Endodermal cell (in vitro differentiated cells): ENCODE measurements at regions not wholly inside any gene's neighbourhood (a gene's known extent, or its start where the extent isn't known, plus 50 kb on each side); places are given as distances from the start of the nearest gene placed in this dataset.

Experiments
- DNase-seq: peaks from one replicate; pipeline ENCODE4 v3.0.0-alpha.2; 2017
- H3K27ac ChIP-seq: 2 replicates; pipeline ENCODE4 v1.5.1; 2013; ENCODE audit warnings: mild to moderate bottlenecking, low read depth, low read length, moderate library complexity
- H3K27me3 ChIP-seq: 2 replicates; pipeline ENCODE4 v1.6.1; 2013; ENCODE audit warnings: mild to moderate bottlenecking, low read length, moderate library complexity; ENCODE audit not compliant: insufficient read depth, control insufficient read depth, poor library complexity, severe bottlenecking
- H3K36me3 ChIP-seq: 2 replicates; pipeline ENCODE4 v1.7.0; 2013; ENCODE audit warnings: mild to moderate bottlenecking, low read length, moderate library complexity; ENCODE audit not compliant: control insufficient read depth, insufficient read depth
- H3K4me1 ChIP-seq: one replicate; pipeline ENCODE4 v1.7.0; 2013; ENCODE audit warnings: low read length; ENCODE audit not compliant: control insufficient read depth, insufficient read depth
- H3K4me3 ChIP-seq: 2 replicates; pipeline ENCODE4 v1.5.1; 2013; ENCODE audit warnings: mild to moderate bottlenecking, low read length, moderate library complexity
- H3K9ac ChIP-seq: 2 replicates; pipeline ENCODE4 v1.6.1; 2013; ENCODE audit warnings: mild to moderate bottlenecking, low read length, moderate library complexity; ENCODE audit not compliant: poor library complexity, severe bottlenecking; ENCODE audit errors: extremely low read depth
- H3K9me3 ChIP-seq: 2 replicates; pipeline ENCODE4 v1.6.1; 2013; ENCODE audit warnings: mild to moderate bottlenecking, low read length, moderate library complexity; ENCODE audit not compliant: control insufficient read depth
- H3K27ac Mint-ChIP-seq: 2 replicates; pipeline ENCODE4 v1.8.0; 2020; ENCODE audit warnings: mixed read lengths
- H3K27me3 Mint-ChIP-seq: 2 replicates; pipeline ENCODE4 v1.8.0; 2021; ENCODE audit warnings: mild to moderate bottlenecking, mixed read lengths; ENCODE audit not compliant: insufficient read depth
- H3K36me3 Mint-ChIP-seq: 2 replicates; pipeline ENCODE4 v1.8.0; 2020; ENCODE audit warnings: low read depth, mixed read lengths
- H3K4me1 Mint-ChIP-seq: 2 replicates; pipeline ENCODE4 v1.8.0; 2020; ENCODE audit warnings: mixed read lengths
- H3K4me3 Mint-ChIP-seq: 2 replicates; pipeline ENCODE4 v1.8.0; 2020; ENCODE audit warnings: mild to moderate bottlenecking, moderate library complexity, mixed read lengths
- H3K9me3 Mint-ChIP-seq: 2 replicates; pipeline ENCODE4 v1.8.0; 2020; ENCODE audit warnings: mild to moderate bottlenecking, mixed read lengths
- WGBS, 2 experiments: methylation state at CpG; one replicate each; pipeline versions ENCODE4 v1.1.5 to v1.1.7; 2013; ENCODE audit warnings: missing lambda C conversion rate in 2 of 2, mixed read lengths in 1 of 2; ENCODE audit not compliant: insufficient coverage in 1 of 2, insufficient read length in 1 of 2; 5-methylcytosine and 5-hydroxymethylcytosine counted together
- TF ChIP-seq, protein P1 (sequence below): fragments of 200-600 bp; sonication (generic); conservative IDR thresholded peaks from 2 replicates; pipeline ENCODE4 v1.5.0; 2021; ENCODE audit warnings: antibody characterized with exemption, mild to moderate bottlenecking

DNA sequence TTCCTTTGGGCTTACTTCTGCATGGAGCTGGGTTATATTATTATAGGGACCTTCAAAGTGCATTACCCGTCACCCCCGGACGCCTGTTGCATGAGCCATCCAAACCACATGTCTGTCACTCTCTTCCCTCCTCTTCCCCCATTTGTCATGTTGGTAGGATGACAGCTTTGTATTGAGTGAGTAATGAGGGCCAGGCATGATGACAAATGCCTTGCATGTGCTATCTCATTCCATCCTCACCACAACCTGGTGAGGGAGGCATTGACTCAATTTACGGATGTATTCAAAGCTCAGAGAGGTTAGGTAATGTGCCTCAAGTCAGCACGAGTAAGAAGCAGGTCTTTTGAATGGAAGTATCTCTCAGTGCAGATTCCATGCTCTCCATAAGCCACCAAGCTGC lies 510.5 kb upstream of the TNP1 start:
- H3K4me1 ChIP-seq, result peaks cover 30% of the 10 kb centered on the region
- TF ChIP-seq, protein P1, sequence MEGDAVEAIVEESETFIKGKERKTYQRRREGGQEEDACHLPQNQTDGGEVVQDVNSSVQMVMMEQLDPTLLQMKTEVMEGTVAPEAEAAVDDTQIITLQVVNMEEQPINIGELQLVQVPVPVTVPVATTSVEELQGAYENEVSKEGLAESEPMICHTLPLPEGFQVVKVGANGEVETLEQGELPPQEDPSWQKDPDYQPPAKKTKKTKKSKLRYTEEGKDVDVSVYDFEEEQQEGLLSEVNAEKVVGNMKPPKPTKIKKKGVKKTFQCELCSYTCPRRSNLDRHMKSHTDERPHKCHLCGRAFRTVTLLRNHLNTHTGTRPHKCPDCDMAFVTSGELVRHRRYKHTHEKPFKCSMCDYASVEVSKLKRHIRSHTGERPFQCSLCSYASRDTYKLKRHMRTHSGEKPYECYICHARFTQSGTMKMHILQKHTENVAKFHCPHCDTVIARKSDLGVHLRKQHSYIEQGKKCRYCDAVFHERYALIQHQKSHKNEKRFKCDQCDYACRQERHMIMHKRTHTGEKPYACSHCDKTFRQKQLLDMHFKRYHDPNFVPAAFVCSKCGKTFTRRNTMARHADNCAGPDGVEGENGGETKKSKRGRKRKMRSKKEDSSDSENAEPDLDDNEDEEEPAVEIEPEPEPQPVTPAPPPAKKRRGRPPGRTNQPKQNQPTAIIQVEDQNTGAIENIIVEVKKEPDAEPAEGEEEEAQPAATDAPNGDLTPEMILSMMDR, result no peak
- peaks cover 39% of the 10 kb centered on the region for H3K4me1 Mint-ChIP-seq
- no peak overlapping the region for H3K27ac ChIP-seq
- no peak for DNase-seq
- no peak overlapping the region for H3K27ac Mint-ChIP-seq
- no peaks in the 10 kb centered on the region for H3K36me3 ChIP-seq
- peaks cover 1% of the 10 kb centered on the region for H3K27me3 Mint-ChIP-seq
- H3K9me3 ChIP-seq, result no peaks in the 10 kb centered on the region
- no peak overlapping the region for H3K4me3 ChIP-seq
- 95% methylated on average over 5 of the region's 5 CpGs; no CpG with 5 or more reads in 1 of the 2 experiments for WGBS, 2 experiments
- no peaks in the 10 kb centered on the region for H3K27me3 ChIP-seq
- H3K36me3 Mint-ChIP-seq, result no peaks in the 10 kb centered on the region
- H3K4me3 Mint-ChIP-seq, result no peak overlapping the region
- no peak overlapping the region for H3K9ac ChIP-seq
- no peaks in the 10 kb centered on the region for H3K9me3 Mint-ChIP-seq

DNA sequence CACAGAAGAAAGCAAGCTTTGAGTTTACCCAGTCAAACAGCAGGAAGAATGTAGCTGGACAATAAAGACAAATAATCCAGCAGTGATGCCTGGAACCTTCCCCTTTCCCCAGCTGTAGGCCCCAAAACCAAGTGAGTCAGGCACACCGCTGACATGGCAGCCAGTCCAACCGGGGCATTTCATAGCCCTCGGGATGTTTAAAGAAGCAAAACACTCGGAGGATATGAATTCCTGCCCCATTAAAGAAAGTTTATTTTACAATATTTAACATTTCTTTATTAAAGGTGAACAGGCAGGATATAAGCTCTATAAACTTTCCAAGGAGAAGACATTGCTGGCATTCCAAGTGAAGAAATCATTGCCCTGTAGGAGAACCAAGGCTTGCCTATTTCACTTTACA lies 507.6 kb upstream of the TNP1 start:
- Histone ChIP-seq H3K27me3 (no peaks in the 10 kb centered on the region), H3K4me3 (no peak overlapping the region), H3K9ac (no peak overlapping the region), H3K9me3 (no peaks in the 10 kb centered on the region), H3K27ac (no peak overlapping the region), H3K36me3 (no peaks in the 10 kb centered on the region), H3K4me1 (peaks cover 41% of the 10 kb centered on the region)
- Mint-ChIP-seq H3K4me1 (peaks cover 37% of the 10 kb centered on the region), H3K4me3 (no peak overlapping the region), H3K9me3 (no peaks in the 10 kb centered on the region), H3K27me3 (peaks cover 13% of the 10 kb centered on the region), H3K36me3 (no peaks in the 10 kb centered on the region), H3K27ac (no peak overlapping the region)
- whole genome bisulfite sequencing, 2 experiments, result 93 to 100% methylated on average over 1 to 4 of the region's 4 CpGs
- TF ChIP-seq, protein P1, result no peak
- DNase-seq, result no peak

DNA sequence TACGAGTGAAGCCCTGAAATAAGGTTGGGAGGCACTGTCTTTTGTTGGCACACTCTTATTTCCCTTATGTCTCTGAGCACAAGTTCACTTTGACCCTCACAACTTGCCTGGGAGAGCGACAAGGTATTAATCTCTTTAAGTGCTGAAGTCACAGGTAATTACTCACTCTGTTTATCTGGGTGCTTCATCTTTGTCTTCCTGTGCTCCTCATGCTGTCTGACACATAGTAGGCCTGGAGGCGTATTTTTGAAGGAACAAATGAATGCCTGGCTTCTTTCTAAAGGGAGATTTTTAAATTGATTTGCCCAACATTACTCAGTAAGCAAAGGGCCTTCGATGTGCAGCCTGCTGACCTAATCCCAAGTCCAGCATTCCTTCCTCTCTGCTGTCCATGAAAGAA lies 507.1 kb upstream of the TNP1 start:
- no peak overlapping the region for H3K9ac ChIP-seq
- Mint-ChIP-seq H3K4me3 (no peak overlapping the region), H3K36me3 (no peaks in the 10 kb centered on the region), H3K27ac (no peak overlapping the region), H3K9me3 (no peaks in the 10 kb centered on the region), H3K4me1 (peaks cover 37% of the 10 kb centered on the region), H3K27me3 (peaks cover 13% of the 10 kb centered on the region)
- H3K4me3 ChIP-seq, result no peak overlapping the region
- H3K9me3 ChIP-seq, result no peaks in the 10 kb centered on the region
- no peaks in the 10 kb centered on the region for H3K36me3 ChIP-seq
- no peak for DNase-seq
- 65 to 100% methylated on average over 2 to 4 of the region's 4 CpGs for WGBS, 2 experiments
- peak overlapping the region; percentile 72 for H3K27ac ChIP-seq
- H3K27me3 ChIP-seq, result no peaks in the 10 kb centered on the region
- H3K4me1 ChIP-seq, result peaks cover 40% of the 10 kb centered on the region
- TF ChIP-seq, protein P1, result no peak
